GM12878 (cell line): ENCODE measurements at regions not wholly inside any gene's neighbourhood (a gene's known extent, or its start where the extent isn't known, plus 50 kb on each side); places are given as distances from the start of the nearest gene placed in this dataset.
"Not testable (repeated sequence)": the region's sequence is repeated elsewhere in the genome, so short reads cannot be mapped to it uniquely, and the experiment has no call there.

Experiments
- BCL11A ChIP-seq: IDR thresholded peaks from 2 replicates; pipeline ENCODE4 v1.6.1; 2011; ENCODE audit warnings: low read depth, low read length
- BRCA1 ChIP-seq: IDR thresholded peaks from 2 replicates; pipeline ENCODE4 v1.6.1; 2011; ENCODE audit warnings: low read depth, low read length, improper control_type of control experiment
- CHD2 ChIP-seq: IDR thresholded peaks from 2 replicates; pipeline ENCODE4 v1.6.1; 2011; ENCODE audit warnings: low read depth, low read length, improper control_type of control experiment, borderline replicate concordance
- ESRRA ChIP-seq: IDR thresholded peaks from 2 replicates; pipeline ENCODE4 v1.6.1; 2012; ENCODE audit warnings: mild to moderate bottlenecking, low read length, improper control_type of control experiment
- FOXM1 ChIP-seq: IDR thresholded peaks from 2 replicates; pipeline ENCODE4 v1.6.1; 2012; ENCODE audit warnings: low read depth, mild to moderate bottlenecking, inconsistent platforms, low read length, moderate library complexity
- HDAC2 ChIP-seq: fragments of 200-600 bp; sonication (generic); IDR thresholded peaks from 2 replicates; pipeline ENCODE4 v1.6.1; 2017
- MXI1 ChIP-seq: fragments of 150-350 bp; IDR thresholded peaks from 2 replicates; pipeline ENCODE4 v1.6.1; 2011; ENCODE audit warnings: low read depth, mild to moderate bottlenecking, inconsistent platforms, low read length, improper control_type of control experiment
- NFIC ChIP-seq: IDR thresholded peaks from 2 replicates; pipeline ENCODE4 v1.6.1; 2012; ENCODE audit warnings: low read depth, mild to moderate bottlenecking, inconsistent platforms, low read length, moderate library complexity
- PAX8 ChIP-seq: fragments of 450-650 bp; IDR thresholded peaks from 2 replicates; pipeline ENCODE4 v1.6.1; 2017; ENCODE audit warnings: mild to moderate bottlenecking, moderate library complexity
- POLR2A ChIP-seq: IDR thresholded peaks from 2 replicates; pipeline ENCODE4 v1.6.1; 2011; ENCODE audit warnings: low read depth, mild to moderate bottlenecking, low read length
- RBBP5 ChIP-seq: fragments of 200-600 bp; sonication (generic); conservative IDR thresholded peaks from 2 replicates; pipeline ENCODE4 v1.6.1; 2016
- SREBF1 ChIP-seq: IDR thresholded peaks from 2 replicates; pipeline ENCODE4 v1.6.1; 2012; ENCODE audit warnings: mild to moderate bottlenecking, low read length
- SRF ChIP-seq, 2 experiments: IDR thresholded peaks; 2 replicates each; pipeline ENCODE4 v1.6.1; 2011; ENCODE audit warnings: low read depth in 2 of 2, low read length in 2 of 2, mild to moderate bottlenecking in 1 of 2, moderate library complexity in 1 of 2
- TF ChIP-seq, protein P1 (sequence below), 3 experiments: IDR thresholded peaks in 2 of 3; conservative IDR thresholded peaks in 1 of 3; 2 replicates each; pipeline ENCODE4 v1.5.1; 2011; ENCODE audit warnings: low read depth in 3 of 3, low read length in 3 of 3, mild to moderate bottlenecking in 3 of 3, control low read depth in 2 of 3, moderate library complexity in 2 of 3, inconsistent platforms in 1 of 3, mixed read lengths in 1 of 3; ENCODE audit not compliant: control insufficient read depth in 2 of 3, insufficient read depth in 1 of 3; ENCODE audit errors: extremely low read depth in 1 of 3

DNA sequence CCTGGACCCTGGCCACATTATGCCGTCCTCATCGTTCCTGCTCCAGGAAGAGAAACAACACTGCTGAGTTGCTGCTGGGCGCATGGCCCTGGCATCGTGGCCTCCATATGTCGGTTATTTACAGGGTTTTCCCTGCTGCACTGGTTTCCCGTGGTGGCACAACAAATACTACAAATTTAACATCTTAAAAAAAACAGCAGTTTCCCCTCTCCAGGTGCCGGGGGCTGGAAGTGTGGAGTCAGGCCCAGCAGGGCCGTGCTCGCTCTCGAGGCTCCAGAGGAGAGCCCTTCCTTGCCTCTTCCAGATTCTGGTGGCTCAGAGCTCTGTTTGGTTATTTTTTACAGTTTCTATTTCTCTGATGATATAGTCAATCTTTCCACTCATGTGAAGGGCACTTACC, 777.8 kb upstream of the TPTE start:
- TF ChIP-seq, protein P1, sequence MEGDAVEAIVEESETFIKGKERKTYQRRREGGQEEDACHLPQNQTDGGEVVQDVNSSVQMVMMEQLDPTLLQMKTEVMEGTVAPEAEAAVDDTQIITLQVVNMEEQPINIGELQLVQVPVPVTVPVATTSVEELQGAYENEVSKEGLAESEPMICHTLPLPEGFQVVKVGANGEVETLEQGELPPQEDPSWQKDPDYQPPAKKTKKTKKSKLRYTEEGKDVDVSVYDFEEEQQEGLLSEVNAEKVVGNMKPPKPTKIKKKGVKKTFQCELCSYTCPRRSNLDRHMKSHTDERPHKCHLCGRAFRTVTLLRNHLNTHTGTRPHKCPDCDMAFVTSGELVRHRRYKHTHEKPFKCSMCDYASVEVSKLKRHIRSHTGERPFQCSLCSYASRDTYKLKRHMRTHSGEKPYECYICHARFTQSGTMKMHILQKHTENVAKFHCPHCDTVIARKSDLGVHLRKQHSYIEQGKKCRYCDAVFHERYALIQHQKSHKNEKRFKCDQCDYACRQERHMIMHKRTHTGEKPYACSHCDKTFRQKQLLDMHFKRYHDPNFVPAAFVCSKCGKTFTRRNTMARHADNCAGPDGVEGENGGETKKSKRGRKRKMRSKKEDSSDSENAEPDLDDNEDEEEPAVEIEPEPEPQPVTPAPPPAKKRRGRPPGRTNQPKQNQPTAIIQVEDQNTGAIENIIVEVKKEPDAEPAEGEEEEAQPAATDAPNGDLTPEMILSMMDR (IDR thresholded peaks at IDR 0.05 in 2 of 3, conservative IDR thresholded peaks at IDR 0.05 in 1 of 3; ENCODE audit: control insufficient read depth in 2 of 3, extremely low read depth in 1 of 3, insufficient read depth in 1 of 3, low read depth in 3 of 3, low read length in 3 of 3), result not testable (repeated sequence)
- TF ChIP-seq ESRRA; POLR2A; PAX8; SRF (IDR thresholded peaks at IDR 0.05; ENCODE audit: low read depth in 2 of 2, low read length in 2 of 2); SREBF1; BCL11A; BRCA1; CHD2; HDAC2; RBBP5; NFIC; FOXM1; MXI1: not testable (repeated sequence)
